NCI-H2171 treated with DMSO at 0.1 percent for 48 hours (cell line): ENCODE measurements at regions not wholly inside any gene's neighbourhood (a gene's known extent, or its start where the extent isn't known, plus 50 kb on each side); places are given as distances from the start of the nearest gene placed in this dataset.
"Not testable (repeated sequence)": the region's sequence is repeated elsewhere in the genome, so short reads cannot be mapped to it uniquely, and the experiment has no call there.

Experiments
- DNase-seq: peaks from one replicate; lab custom pipeline; 2025; lab: John Stamatoyannopoulos, UW

GRCh38 chr12:56872366-56872765 is 61.8 kb downstream of the SDR9C7 start:
- no peak for DNase-seq

- no peak for DNase-seq
Measured at GRCh38 chr12:56867216-56867615, 67.0 kb downstream of the SDR9C7 start.

- DNase-seq = no peak
Measured at GRCh38 chr12:56866493-56866892, 67.7 kb downstream of the SDR9C7 start.

- no peak for DNase-seq
Measured at GRCh38 chr12:56864318-56864717, 69.9 kb downstream of the SDR9C7 start.

GRCh38 chr12:56863789-56864188 is 70.4 kb downstream of the SDR9C7 start:
- no peak for DNase-seq

- no peak for DNase-seq
Measured at GRCh38 chr12:56862264-56862663, 71.9 kb downstream of the SDR9C7 start.

GRCh38 chr12:56853392-56853978 is 80.7 kb downstream of the SDR9C7 start:
- not testable (repeated sequence) for DNase-seq

GRCh38 chr12:56851462-56851861 is 82.7 kb downstream of the SDR9C7 start:
- DNase-seq = no peak

- DNase-seq = peak; percentile 29
Measured at GRCh38 chr12:56840922-56841321, 77.8 kb downstream of the HSD17B6 start.

- peak; percentile 20 for DNase-seq
Measured at GRCh38 chr12:56839915-56840325, 76.8 kb downstream of the HSD17B6 start.

GRCh38 chr12:56839489-56839848 is 76.3 kb downstream of the HSD17B6 start:
- DNase-seq = no peak

GRCh38 chr12:56838621-56839488 is 75.7 kb downstream of the HSD17B6 start:
- no peak for DNase-seq
